GM18858 (cell line): ENCODE measurements at regions not wholly inside any gene's neighbourhood (a gene's known extent, or its start where the extent isn't known, plus 50 kb on each side); places are given as distances from the start of the nearest gene placed in this dataset.

Experiments used
- ATAC-seq: cut with Tn5 transposase; IDR thresholded peaks from one replicate; pipeline ENCODE4 v1.9.1; 2021; ENCODE audit not compliant: unreplicated experiment

DNA sequence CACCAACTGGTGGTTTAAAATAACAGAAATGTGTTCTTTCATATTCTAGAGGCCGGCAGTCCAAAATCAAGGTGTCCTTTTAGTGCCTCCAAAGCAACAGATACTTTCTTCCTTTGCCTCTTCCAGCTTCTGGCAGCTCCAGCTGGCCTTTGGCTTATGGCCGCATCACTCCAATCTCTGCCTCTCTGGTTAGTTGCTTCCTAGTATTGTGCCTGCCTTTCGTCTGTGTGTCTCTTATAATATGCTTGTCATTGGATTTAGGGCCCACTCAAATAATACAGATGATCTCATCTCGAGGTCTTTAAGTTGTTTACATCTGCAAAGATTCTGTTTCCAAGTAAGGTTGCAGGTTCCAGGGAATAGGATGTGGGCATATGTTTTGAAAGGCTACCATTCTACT, 855.2 kb upstream of the ID2 start:
- ATAC-seq, result no peak

DNA sequence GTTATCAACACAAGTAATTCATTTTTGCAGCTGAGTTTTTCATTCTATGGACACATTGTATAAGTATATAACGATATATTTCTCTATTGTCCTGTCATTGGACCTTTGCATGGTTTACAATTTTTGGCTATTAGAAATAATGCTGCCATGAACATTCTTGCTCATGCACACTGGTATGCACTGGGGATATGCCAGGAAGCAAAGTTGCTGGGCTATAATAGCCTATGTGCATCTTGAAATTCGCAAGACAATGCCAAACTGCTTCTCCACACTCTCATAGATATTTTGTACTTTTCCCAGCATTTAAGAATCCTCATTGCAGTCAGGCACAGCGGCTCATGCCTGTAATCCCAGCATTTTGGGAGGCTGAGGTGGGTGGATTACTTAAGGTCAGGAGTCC, 852.6 kb upstream of the ID2 start:
- ATAC-seq, result no peak

DNA sequence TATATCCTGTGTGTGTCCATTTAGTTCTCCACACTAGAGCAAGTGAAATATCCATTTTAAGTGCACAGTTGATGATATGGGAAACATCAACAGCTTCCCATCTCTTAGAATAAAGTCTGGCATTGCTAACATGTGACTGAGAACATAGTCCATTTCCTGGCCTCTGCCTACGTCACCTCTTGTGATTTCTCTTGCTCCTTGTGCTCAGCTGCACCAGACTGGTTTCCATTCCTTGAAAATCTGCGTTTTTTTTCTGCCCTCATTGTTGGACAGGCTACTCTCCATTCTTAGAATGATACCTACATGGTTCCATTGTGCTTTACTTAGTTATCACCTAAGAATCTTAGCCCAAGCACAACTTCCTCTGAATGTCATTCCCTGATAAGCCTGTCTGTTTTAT, 851.2 kb upstream of the ID2 start:
- ATAC-seq, result no peak

DNA sequence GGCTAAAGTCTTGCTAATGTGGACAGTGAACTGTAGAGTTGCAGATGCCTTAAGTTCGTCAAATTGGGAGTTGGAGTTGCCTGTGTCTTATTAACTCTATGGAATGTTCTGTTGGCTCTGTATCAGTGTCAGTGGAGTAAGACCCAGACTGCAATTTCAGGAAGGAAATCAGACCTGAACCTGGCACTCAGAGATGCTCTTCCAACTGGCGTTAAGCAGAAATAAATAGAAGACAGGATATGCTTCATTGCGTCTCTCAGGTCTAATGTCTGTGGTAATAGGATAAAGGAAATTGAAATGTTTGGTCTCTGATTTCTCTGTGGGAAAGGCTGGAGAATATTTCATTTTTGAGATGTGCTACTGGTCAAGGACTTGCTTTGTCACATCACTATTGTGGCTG, 846.7 kb upstream of the ID2 start:
- no peak for ATAC-seq

DNA sequence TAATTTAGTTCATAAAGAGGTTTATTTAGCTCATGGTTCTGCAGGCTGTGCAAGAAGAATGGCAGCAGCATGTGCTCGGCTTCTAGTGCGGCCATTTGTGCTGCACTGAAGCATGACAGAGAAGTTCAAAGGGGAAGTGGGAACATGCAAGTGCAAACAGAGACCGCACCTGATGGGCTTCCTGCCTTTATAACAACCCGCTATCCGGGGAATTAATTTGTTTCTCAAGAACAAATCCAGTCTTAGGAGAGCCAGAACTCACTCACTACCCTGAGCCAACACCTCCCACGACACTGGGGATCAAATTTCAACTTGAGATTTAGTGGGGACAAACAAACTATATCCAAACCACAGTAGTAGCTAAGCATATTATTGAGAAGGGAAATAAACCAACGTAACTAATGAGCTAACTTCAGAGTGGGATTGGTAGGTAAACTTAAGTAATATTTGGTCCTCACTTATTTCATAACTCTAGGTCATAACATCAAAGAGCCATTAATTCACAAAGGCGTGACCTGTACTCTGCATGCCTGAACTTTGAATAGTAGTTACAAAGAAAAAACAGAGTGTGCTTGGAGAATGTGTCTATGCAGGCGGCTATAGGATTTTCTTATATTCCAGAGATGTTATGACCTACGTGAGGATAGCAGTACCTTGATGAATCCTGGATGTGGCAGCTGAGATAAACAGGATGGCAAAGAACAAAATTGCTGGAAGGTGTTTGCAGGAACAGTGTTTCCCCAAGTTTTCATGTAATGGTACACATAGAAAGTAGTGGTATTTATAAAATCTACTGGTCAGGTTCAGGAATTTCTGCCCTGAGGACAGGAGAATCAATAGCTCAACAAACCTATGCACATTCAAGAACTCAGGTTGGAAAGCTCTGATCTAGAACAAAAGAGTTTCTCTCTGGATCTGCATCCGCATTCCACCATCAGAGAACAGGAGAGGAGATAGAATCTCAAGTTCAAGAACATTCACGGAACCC, 845.9 kb upstream of the ID2 start:
- peak; percentile 95 for ATAC-seq

DNA sequence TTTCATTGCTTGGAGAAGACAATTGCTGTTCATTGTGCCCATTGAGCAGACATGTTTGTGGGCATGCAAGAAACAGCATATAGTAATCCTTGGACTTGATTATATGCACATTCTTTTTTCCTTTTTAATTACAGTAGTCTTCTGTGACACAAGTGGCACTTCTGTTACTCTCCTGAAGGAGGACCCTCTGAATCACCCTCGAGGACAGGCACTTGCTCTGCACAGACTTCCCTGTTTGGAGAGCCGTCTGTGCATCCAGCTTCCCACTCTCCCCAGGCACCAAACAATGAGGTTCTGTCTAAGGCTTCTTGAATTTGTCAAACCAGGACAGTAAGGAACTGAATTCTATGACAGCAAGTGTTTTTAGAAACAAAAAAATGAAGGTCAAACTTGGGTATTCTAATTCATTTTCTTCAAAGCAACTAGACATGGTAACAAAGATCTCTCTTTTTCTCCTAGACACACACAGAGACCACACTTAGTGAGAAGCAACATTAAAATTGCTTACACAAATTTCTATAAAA, 844.6 kb upstream of the ID2 start:
- ATAC-seq, result no peak

DNA sequence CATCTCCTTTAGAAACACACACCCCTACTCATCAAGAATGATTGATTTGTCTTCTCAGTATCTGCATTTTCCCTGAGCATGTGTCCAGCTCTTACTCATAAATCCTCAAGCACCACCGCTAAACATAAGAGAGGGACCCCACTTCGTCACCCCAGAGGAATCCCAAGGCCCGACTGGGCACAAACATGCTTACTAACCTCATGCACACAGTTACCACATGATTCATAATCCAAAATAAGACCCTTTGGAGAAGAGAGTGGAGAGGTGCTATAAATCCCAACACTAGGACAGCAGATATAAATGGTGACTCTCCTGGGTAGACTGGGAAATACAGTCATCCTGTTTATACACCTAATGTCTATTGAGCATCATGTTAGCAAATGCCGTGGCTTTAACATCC, 843.2 kb upstream of the ID2 start:
- no peak for ATAC-seq

DNA sequence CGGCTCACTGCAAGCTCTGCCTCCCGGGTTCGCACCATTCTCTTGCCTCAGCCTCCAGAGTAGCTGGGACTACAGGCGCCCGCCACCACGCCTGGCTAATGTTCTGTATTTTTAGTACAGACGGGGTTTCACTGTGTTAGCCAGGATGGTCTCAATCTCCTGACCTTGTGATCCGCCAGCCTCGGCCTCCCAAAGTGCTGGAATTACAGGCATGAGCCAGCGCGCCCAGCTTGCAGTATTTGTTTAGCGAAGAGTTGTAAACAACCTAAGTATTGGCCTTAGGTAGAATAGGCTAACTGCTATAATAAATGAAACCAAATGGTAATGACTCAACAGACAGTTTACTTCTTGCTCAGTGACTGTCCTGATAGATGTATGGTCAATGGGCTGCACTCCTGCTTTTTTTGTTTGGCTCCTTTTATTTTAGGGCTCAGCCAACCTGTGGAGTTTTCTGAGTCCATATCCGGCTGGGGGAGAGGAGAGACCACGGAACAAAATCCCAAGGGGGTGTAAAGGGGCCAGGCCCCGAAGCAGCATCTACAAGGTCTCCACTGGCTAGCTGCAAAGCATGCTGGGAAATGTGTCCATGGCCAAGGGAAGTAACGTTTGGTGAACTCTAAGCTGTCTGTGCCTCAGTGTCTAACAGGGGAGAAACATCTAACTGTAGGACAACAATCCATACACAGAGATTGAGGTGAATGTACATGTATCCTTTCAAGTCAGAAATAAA, 841.0 kb upstream of the ID2 start:
- ATAC-seq, result no peak

DNA sequence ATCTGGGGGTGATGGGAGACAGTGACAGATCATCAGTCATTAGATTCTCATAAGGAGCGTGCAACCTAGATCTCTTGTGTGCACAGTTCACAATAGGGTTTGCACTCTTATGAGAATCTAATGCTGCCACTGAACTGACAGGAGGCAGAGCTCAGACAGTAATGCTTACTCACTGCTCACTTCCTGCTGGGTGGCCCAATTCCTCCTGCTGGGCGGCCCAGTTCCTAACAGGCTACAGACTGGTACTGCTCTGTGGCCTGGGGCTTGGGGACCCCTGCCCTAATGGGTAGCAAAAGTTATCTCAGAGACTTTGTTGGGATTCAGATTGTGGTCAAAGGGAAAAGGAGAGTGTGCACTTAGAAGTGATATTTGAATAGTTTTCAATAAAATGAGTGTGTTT, 840.1 kb upstream of the ID2 start:
- no peak for ATAC-seq

DNA sequence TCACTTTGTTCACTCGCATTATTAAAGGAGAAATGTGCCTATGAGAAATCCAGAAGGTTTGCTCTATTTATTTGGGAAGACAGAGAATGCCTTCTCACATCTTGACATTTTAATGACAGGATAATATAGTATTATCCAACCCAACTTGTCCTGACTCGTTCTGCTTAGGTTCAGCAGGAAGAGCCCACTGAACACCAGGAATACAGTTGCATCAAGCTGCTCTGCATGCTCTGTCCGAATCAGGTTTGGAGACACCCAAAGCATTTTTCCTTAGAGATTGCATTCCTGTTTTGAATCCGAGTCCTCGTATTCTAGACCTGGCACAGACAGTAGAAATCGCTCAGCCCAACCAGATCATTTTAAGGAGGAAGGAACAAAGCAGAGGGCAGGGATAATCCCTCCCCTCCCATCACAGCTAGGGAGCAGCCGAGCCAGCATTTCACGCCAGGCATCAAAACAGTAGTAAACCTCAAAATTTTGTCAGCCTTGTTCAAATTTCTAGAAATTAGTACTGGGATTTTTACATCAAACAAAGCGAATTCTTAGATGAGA, 837.4 kb upstream of the ID2 start:
- ATAC-seq, result no peak

DNA sequence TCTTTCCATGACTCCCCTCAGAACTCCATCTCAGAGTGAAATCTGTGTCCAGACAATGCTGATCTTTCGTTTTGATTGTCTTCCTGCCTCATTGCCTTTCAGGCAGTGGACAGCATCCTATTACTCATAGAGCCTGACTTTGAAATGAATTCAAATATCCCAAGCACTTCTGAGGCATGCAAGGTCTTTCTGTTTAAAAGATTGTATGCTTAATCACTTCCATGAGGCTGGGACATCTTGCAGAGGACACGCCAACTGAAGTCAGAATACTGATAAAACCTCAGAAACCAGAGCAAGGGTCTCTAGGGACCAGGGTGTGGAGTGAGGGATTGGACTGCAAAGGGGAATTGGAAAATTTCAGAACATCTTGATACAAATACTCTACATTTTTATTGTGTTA, 836.5 kb upstream of the ID2 start:
- ATAC-seq, result no peak

DNA sequence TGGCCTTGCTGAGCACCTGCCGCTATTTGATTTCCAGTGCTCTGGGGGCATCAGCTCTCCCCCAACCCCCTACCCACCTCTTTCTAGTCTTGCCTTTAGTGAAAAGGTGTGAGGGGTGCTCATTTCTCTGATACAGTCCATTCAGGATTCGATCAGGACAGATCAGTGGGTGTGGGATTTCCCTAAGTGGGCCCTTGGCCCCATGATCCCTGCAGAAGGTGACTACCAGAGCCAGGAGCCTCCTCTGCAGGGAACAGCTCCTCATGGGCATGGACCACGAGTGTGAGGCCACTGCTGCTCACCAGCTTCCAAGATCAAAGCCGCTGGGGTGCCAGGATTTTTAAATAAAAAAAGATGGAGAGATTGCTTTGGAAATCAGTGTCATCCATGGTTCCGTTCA, 835.2 kb upstream of the ID2 start:
- no peak for ATAC-seq

DNA sequence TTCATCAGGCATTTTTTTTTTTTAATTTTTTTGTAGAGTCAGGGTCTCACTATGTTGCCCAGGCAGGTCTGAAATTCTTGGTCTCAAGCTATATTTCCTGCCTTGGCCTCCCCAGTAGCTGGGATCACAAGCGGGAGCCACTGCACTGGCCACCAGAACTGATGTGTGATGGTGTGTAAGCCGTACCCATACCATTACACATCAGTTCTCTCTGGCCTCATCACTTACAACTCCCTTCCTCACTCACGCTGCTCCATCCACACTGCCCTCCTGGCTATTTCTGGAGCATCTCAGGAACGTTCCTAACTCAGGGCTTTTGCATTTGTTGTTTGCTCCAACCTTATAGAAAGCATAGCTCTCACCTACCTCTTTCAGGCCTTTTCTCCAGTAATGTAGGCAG, 834.5 kb upstream of the ID2 start:
- no peak for ATAC-seq

DNA sequence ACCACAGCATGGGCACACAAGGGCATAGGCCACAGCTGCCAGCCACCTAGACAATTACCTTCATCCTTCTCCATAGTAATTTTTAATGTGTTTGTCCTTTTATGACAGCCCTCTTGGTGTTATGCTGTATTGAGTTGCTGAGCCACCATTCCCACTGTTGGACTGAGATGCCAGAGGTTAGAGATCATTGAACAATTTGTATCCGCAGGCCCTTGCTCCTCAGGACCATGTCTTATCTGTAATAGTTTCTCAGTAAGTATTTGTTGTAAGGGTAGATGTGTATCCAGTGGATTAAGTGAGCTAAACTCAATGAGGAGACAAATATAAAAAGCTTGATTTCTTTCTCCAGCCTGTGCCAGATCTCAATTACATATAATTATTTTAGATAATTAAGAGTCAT, 832.8 kb upstream of the ID2 start:
- ATAC-seq, result no peak

DNA sequence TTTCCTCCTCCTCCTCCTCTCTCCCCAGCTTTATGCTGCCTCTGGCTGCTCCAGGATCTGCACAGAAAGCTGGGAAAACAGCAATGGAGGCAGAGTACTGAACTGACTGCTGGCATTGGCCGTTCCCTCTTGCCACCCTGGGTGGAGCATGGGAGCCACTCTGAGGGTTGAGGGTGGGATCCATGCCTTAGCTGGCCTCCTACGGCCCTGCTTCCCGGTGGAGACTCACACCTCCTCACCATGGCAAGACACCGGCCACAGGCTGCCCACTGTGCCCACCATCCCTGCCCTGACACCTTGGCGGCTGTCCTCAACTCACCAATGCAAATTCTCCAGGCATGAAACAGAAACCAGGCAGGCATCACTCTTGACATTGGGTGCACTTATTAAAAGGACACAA, 832.3 kb upstream of the ID2 start:
- no peak for ATAC-seq

DNA sequence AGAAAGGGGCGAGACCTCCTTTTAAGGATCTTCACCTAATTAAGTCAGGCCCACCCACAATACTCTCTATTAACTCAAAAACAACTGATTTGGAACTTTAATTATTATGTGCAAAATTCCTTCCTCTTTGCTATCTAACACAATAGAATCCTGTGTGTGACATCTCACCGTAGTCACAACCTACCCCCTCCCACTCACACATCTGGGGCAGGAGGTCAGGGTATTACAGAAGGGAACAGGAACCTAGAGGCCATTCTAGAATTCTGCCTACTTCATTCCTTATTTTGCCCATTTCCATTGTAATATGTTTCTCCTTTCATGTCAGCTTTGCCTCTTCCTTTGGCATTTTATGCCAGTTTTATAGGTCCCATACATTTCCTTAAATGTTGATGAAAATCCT, 829.3 kb upstream of the ID2 start:
- ATAC-seq, result no peak

DNA sequence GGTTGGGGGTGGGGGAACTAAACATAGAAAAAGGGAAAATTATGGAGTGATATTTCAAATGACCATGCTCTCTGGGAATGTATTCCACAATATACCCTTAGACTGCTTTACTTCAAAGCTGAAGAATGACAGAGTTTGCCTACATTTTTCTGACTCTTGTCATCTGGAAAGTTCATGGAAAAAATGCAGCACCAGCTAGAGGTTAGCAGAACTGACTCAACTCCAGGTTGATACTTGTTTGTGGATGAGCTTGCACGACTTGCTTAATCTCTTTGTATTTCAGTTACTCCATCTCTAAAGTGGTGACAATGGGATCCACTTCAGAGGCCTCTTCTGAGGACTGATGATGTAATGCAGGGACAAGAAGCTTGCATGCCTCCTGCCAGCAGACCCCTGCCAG, 824.0 kb upstream of the ID2 start:
- ATAC-seq, result no peak

DNA sequence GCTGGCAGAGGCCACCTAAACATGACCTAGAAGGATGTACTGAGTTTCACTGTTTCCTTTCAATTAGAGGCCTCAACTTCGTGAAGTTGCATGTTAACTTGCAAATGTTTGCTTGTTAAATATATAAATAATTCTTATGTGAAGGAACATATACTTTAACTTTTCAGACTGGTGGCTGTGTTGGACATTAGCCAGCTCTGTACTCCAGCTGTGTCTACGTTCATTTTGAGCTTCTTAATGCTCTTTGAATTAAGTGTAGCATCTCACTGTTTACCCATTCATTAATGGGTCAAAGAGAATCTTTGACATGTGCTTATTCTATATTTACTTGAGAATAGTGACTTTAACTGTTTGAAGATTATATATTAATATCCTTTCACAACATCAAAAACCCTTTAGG, 823.2 kb upstream of the ID2 start:
- no peak for ATAC-seq

DNA sequence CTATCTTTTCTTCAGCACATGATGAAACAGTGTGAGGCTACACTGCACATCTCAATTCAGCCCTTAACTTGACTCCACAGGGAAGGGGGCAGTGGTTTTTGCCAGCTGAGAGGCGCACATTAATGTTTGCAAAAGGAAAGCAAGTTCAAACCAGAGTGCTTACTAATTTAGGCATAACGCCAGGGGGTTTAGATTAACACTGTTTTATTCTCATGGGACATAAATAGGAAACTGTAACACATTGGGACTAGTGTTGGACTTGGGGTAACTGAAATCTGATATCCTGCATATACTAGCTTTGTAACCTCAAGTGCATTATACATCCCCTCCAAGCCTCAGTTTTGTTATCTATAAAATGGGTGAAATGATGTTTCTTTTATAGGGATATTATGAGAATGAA, 821.2 kb upstream of the ID2 start:
- ATAC-seq, result no peak

DNA sequence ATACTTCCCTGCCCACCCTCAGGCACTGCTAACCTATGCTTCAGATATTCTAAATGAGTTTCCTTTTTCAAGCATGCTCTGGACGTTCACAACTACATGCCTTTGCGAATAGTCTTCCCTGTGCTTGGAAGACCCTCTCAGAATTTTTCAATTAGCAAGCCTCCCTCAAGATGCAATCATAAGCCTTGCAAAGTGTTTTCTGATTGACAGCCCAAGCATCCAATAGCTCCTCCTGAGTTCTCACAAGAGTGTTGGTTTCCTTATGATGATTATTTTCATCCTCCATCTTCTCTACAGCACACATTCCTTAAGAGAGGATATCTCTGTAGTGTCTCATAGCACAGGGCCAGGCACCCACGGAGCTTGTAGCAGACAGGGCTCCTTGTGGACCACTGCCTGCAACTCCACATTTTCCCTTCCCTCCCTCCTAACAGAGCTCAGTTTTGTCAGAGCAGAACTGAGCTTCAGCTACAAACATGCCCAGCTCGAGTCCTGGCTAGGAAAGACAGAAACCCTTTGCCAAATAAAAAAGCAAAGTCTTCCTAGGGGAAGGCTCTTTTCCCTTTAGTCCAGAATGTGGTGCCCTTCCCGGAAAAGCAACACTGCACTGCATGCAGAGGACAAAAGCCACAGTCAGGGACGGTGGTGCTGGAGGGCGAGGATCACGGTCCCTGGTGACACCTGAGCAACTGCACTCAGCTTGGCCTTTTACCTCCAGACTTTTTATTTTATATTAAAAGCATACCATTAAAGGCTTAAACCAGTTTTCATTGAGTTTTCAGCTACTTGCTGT, 819.8 kb upstream of the ID2 start:
- no peak for ATAC-seq

DNA sequence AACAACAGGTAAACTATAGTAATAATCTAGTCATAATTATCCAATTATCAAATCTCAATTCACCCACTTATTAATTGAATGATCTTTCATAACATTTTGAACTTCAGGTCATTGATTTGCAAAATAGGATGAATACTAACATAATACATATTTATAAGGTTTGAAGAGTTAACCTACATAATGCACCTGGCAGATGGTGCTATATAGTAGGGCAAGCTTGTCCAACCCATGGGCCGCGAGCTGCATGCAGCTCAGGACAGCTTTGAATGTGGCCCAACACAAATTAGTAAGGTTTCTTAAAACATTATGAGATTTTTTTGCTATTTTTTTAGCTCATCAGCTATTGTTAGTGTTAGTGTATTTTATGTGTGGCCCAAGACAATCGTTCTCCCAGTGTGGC, 815.8 kb upstream of the ID2 start:
- no peak for ATAC-seq
